PFSK-1 (cell line): ENCODE measurements at regions not wholly inside any gene's neighbourhood (a gene's known extent, or its start where the extent isn't known, plus 50 kb on each side); places are given as distances from the start of the nearest gene placed in this dataset.

Experiments used
- FOXP2 ChIP-seq: optimal IDR thresholded peaks from 2 replicates; pipeline ENCODE3; 2011; ENCODE audit warnings: borderline replicate concordance, control low read depth, inconsistent platforms; ENCODE audit not compliant: insufficient read depth; ENCODE audit errors: extremely low read length, extremely low read depth
- POLR2AphosphoS5 ChIP-seq: IDR thresholded peaks from 2 replicates; pipeline ENCODE4 v1.6.1; 2012; ENCODE audit warnings: low read depth, mild to moderate bottlenecking, control low read depth, low read length, moderate library complexity
- REST ChIP-seq, 2 experiments: IDR thresholded peaks; 2 replicates each; pipeline versions ENCODE4 v1.6.1 to v1.8.0; 2011 to 2012; ENCODE audit warnings: low read depth in 2 of 2, low read length in 2 of 2, control low read depth in 1 of 2, inconsistent platforms in 1 of 2, mild to moderate bottlenecking in 1 of 2, moderate library complexity in 1 of 2; ENCODE audit not compliant: insufficient read depth in 1 of 2
- SIN3A ChIP-seq: IDR thresholded peaks from 2 replicates; pipeline ENCODE4 v1.6.1; 2012; ENCODE audit warnings: mild to moderate bottlenecking, low read length, moderate library complexity, borderline replicate concordance; ENCODE audit not compliant: insufficient read depth
- TAF1 ChIP-seq: IDR thresholded peaks from 2 replicates; pipeline ENCODE4 v1.6.1; 2012; ENCODE audit warnings: low read length, control low read depth, borderline replicate concordance; ENCODE audit not compliant: insufficient read depth

GRCh38 chr3:110579840-110580550, 491.6 kb upstream of the NECTIN3 start:
- TF ChIP-seq POLR2AphosphoS5 (no peak), REST (IDR thresholded peaks at IDR 0.05; ENCODE audit: insufficient read depth in 1 of 2, low read depth in 2 of 2, low read length in 2 of 2) (no peak), SIN3A (no peak), FOXP2 (no peak), TAF1 (no peak)

GRCh38 chr3:110583373-110583935, 488.2 kb upstream of the NECTIN3 start:
- TF ChIP-seq POLR2AphosphoS5 (no peak), FOXP2 (no peak), TAF1 (no peak), SIN3A (no peak), REST (IDR thresholded peaks at IDR 0.05; ENCODE audit: insufficient read depth in 1 of 2, low read depth in 2 of 2, low read length in 2 of 2) (no peak)

- TF ChIP-seq SIN3A (no peak), POLR2AphosphoS5 (no peak), REST (IDR thresholded peaks at IDR 0.05; ENCODE audit: insufficient read depth in 1 of 2, low read depth in 2 of 2, low read length in 2 of 2) (no peak), FOXP2 (no peak), TAF1 (no peak)
Measured at GRCh38 chr3:110588906-110589305, 482.7 kb upstream of the NECTIN3 start.

- TF ChIP-seq TAF1 (no peak), REST (IDR thresholded peaks at IDR 0.05; ENCODE audit: insufficient read depth in 1 of 2, low read depth in 2 of 2, low read length in 2 of 2) (no peak), SIN3A (no peak), FOXP2 (no peak), POLR2AphosphoS5 (no peak)
Measured at GRCh38 chr3:110589341-110589740, 482.3 kb upstream of the NECTIN3 start.
